ENCODE measurements at regions not wholly inside any gene's neighbourhood (a gene's known extent, or its start where the extent isn't known, plus 50 kb on each side); places are given as distances from the start of the nearest gene placed in this dataset.

DNA sequence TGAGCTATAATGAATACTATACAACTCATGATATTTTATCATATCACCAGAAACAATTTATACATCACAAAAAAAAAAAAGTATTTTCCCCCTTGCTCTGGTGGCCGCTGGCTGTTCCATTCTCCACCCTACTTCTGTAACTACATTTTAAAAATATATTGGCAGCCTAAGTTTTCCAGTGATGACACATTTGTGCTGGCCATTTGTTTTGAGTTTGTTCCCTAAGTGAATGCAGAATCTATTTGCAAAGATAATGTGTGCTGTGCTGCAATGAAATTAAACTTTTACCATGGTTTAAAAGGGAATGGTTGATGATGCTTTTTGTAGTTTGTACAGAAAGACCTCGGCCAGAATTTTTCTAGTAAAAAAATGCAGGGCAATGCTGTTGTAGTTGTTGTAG is 1092.8 kb downstream of the TMTC2 start:
- Histone ChIP-seq H3K36me3 (no peaks in the 10 kb centered on the region), H3K9me3 (peaks cover 0 to under 1% of the 10 kb centered on the region in 2 donors), H3K4me1 (no peaks in the 10 kb centered on the region), H3K27ac (no peak overlapping the region), H3K27me3 (no peaks in the 10 kb centered on the region), H3K4me3 (no peak overlapping the region)
- intact Hi-C loops (cut with DNase I), result no loop called here
- ATAC-seq, result no peak
- TF ChIP-seq, protein P1, sequence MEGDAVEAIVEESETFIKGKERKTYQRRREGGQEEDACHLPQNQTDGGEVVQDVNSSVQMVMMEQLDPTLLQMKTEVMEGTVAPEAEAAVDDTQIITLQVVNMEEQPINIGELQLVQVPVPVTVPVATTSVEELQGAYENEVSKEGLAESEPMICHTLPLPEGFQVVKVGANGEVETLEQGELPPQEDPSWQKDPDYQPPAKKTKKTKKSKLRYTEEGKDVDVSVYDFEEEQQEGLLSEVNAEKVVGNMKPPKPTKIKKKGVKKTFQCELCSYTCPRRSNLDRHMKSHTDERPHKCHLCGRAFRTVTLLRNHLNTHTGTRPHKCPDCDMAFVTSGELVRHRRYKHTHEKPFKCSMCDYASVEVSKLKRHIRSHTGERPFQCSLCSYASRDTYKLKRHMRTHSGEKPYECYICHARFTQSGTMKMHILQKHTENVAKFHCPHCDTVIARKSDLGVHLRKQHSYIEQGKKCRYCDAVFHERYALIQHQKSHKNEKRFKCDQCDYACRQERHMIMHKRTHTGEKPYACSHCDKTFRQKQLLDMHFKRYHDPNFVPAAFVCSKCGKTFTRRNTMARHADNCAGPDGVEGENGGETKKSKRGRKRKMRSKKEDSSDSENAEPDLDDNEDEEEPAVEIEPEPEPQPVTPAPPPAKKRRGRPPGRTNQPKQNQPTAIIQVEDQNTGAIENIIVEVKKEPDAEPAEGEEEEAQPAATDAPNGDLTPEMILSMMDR (IDR thresholded peaks at IDR 0.05), result no peak
- DNase-seq, result no peak

DNA sequence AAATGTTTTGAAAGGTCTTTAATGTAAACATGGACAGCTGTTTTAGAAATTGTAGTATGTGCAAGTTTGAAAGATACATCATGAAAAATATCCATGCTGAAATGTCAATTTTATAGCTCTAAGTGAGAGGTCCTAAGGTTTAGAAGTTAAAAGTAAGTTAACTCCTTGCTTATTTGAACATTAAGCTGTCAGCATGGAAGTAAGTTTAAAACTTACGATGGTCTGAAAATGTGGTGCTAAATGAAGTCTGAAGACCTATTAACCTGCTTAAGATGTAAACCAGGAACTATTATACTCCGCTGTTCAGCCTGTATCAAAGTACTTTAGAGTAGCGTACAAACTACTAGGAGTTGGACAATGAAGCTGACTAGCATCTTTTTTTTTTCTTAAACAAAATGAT is 1082.4 kb downstream of the TMTC2 start:
- no peaks in the 10 kb centered on the region for H3K36me3 ChIP-seq
- no peaks in the 10 kb centered on the region for H3K4me1 ChIP-seq
- no peak overlapping the region for H3K4me3 ChIP-seq
- H3K9me3 ChIP-seq, result peaks cover 0 to 21% of the 10 kb centered on the region in 2 donors
- intact Hi-C loops (cut with DNase I), result no loop called here
- TF ChIP-seq, protein P1 (IDR thresholded peaks at IDR 0.05), result no peak
- H3K27ac ChIP-seq, result no peak overlapping the region
- H3K27me3 ChIP-seq, result no peaks in the 10 kb centered on the region
- ATAC-seq (no peak), DNase-seq (no peak)

DNA sequence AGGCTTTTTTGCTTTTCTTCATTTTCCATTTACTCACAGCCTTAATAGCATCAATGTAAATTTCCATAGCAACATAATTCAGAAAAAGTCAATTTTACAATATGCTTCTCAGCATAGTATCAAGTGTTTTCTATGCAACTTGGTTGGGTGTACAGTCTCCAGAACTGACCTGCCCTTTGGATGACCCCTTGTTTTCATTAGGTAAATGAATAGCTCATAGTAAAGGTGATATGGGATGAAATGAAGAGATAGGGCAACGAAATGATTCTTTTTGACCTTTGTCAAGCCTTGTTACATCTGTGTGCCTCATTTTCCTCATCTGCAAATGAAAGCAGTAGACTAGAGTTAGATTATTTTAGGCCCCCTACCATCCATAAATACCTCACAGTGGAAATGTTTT is 1081.0 kb downstream of the TMTC2 start:
- Histone ChIP-seq H3K4me3 (no peak overlapping the region), H3K27me3 (no peaks in the 10 kb centered on the region), H3K9me3 (peaks cover 0 to 15% of the 10 kb centered on the region in 2 donors), H3K4me1 (no peaks in the 10 kb centered on the region), H3K27ac (no peak overlapping the region), H3K36me3 (no peaks in the 10 kb centered on the region)
- intact Hi-C loops (cut with DNase I), result no loop called here
- DNase-seq (no peak), ATAC-seq (no peak)
- TF ChIP-seq, protein P1 (IDR thresholded peaks at IDR 0.05), result no peak

DNA sequence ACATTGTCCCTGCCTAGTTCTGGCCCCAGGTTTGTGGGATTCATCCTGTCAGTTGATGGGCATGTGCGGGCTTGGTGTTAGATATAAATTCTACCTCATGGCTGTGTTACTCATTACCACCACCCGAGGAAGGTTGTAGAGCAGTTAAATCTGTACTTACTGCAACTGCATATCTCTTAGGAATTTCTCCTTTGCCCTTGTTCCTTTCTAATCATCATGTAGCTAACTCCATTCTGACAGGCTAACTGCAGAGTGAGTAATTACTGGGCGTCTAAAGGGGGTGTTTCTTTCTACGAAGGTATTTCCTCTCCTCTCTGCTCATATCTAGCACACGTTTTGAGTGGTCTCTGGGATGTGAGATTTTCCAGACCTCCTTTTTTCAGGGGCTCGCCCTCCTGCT is 1076.7 kb downstream of the TMTC2 start:
- intact Hi-C loops (cut with DNase I), result no loop called here
- ATAC-seq, result no peak
- TF ChIP-seq, protein P1 (IDR thresholded peaks at IDR 0.05), result no peak
- Histone ChIP-seq H3K27ac (no peak overlapping the region), H3K9me3 (peaks cover 0 to 5% of the 10 kb centered on the region in 2 donors), H3K27me3 (no peaks in the 10 kb centered on the region), H3K4me3 (no peak overlapping the region), H3K4me1 (no peaks in the 10 kb centered on the region), H3K36me3 (no peaks in the 10 kb centered on the region)
- DNase-seq, result no peak

DNA sequence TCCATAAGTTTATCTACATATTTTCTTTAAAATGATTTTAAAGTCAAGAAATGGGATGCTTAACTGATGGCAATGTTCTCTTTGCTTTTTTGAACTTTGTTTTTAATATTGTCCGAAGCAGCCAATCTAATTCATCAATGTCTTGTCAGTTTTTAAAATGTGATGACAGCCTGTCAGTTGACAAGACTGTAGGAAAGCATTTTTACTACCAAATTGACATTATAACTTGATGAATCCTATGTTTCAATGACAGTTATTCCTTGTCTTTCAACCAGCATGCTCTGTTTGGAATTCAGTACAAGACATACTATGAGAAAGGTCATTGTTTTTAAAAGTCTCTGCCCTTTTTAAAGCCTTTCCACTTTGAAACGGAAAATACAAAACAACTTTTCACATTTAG is 1073.2 kb downstream of the TMTC2 start:
- ATAC-seq, result no peak
- no peaks in the 10 kb centered on the region for H3K36me3 ChIP-seq
- H3K4me1 ChIP-seq, result no peaks in the 10 kb centered on the region
- H3K27ac ChIP-seq, result no peak overlapping the region
- no peak for DNase-seq
- intact Hi-C loops (cut with DNase I), result no loop called here
- H3K27me3 ChIP-seq, result no peaks in the 10 kb centered on the region
- no peak overlapping the region for H3K4me3 ChIP-seq
- TF ChIP-seq, protein P1 (IDR thresholded peaks at IDR 0.05), result no peak
- peaks cover 0 to 5% of the 10 kb centered on the region in 2 donors for H3K9me3 ChIP-seq
